Urinary bladder (tissue), 3 donors: ENCODE measurements at regions not wholly inside any gene's neighbourhood (a gene's known extent, or its start where the extent isn't known, plus 50 kb on each side); places are given as distances from the start of the nearest gene placed in this dataset.

Experiments
- DNase-seq: peaks from one replicate; pipeline ENCODE4 v3.0.0-alpha.2; 2015; ENCODE audit errors: extremely low spot score
- H3K27ac ChIP-seq: one replicate; pipeline ENCODE4 v1.5.1; 2013; ENCODE audit warnings: low read depth, mild to moderate bottlenecking, moderate library complexity
- H3K36me3 ChIP-seq: one replicate; pipeline ENCODE4 v1.6.1; 2013; ENCODE audit warnings: mild to moderate bottlenecking, moderate library complexity; ENCODE audit not compliant: insufficient read depth
- H3K4me1 ChIP-seq: one replicate; pipeline ENCODE4 v1.6.1; 2013; ENCODE audit warnings: mild to moderate bottlenecking, moderate library complexity; ENCODE audit not compliant: insufficient read depth
- H3K4me3 ChIP-seq: one replicate; pipeline ENCODE4 v1.5.1; 2013; ENCODE audit warnings: low read depth, low read length
- WGBS: extraction: QIAGEN DNeasy Blood & Tissue Kit; methylation state at CpG from one replicate; pipeline ENCODE4 v1.1.7; 2013; 5-methylcytosine and 5-hydroxymethylcytosine counted together
- donor health status: healthy with polysubstance abuse.
- donor health status: healthy.

DNA sequence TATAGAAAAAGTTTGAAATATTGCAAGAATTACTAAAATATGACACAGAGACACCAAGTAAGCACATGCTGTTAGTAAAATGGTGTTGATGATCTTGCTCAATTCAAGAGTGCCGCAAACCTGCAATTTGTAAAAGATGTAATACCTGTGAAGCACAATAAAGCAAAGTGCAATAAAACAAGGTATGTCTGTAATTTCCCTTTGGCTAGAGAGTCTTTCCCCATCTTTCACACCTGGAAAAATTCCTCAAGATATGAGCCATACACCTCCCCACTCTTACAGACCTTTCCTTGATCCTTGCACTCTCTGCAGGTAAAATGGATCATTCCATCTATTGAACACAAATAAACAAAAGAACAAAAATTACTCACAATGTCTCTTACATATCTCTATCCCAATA is 597.8 kb downstream of the EFNA5 start:
- Histone ChIP-seq H3K4me3 (no peak overlapping the region), H3K27ac (no peak overlapping the region), H3K4me1 (no peaks in the 10 kb centered on the region), H3K36me3 (no peaks in the 10 kb centered on the region)
- no peak for DNase-seq
- 93% methylated on average over 1 of the region's 1 CpG for WGBS

DNA sequence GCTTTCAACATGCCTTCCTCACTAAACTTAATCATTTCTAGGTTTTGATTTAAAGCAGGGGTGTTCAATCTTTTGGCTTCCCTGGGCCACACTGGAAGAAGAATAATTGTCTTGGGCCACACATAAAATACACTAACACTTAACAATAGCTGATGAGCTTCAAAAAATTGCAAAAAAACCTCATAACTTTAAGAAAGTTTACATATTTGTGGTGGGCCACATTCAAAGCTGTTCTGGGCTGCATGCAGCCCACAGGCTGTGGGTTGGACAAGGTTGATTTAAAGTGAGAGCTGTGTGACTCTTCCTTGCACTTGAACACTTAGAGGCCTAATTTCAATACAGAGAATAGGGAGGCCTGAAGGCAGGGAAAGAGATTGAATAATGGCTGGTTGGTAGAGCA is 598.3 kb downstream of the EFNA5 start:
- Histone ChIP-seq H3K36me3 (no peaks in the 10 kb centered on the region), H3K4me1 (no peaks in the 10 kb centered on the region), H3K4me3 (no peak overlapping the region), H3K27ac (no peak overlapping the region)
- no peak for DNase-seq

DNA sequence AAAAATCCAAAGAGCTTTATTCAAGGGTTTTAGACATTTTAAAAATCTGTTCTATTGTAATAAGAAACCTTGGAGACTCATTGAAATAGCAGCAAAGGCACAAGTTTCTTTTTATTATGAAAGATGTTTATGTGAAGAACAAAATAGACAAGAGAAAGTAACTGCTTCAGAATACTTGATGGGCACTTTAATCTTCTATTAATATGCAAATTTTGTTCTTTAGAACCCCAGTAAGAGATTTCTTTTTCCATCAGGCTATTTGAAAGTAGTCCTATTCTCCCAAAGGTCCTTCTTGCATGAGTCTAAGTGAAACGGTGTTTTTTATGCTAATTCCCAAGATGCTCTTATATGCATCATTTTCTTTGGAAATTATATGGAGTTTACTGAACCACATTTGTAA is 602.0 kb downstream of the EFNA5 start:
- Histone ChIP-seq H3K27ac (no peak overlapping the region), H3K4me3 (no peak overlapping the region), H3K4me1 (no peaks in the 10 kb centered on the region), H3K36me3 (no peaks in the 10 kb centered on the region)
- no peak for DNase-seq
- WGBS, result 43% methylated on average over 1 of the region's 1 CpG

DNA sequence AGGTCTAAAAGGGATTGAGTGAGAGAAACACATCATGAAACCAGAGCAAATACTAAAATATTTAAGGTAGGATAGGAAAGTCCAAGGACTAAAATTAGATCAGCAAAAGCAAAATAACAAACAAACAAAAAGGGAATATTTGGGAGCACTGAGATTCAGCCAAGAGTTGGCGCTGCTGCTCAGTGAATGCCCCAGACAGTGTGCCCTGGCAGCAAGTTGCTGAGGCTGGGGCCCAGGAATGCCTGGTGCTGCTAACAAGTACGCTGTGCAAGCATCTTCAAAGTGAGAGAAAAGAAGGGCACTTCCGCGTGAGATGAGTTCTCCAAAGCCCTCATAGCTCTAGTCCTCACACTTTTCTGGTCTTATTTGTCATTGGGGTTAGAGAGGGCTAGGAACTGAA is 603.3 kb downstream of the EFNA5 start:
- H3K4me1 ChIP-seq, result no peaks in the 10 kb centered on the region
- no peaks in the 10 kb centered on the region for H3K36me3 ChIP-seq
- H3K4me3 ChIP-seq, result no peak overlapping the region
- H3K27ac ChIP-seq, result no peak overlapping the region
- no peak for DNase-seq
- 84% methylated on average over 4 of the region's 4 CpGs for WGBS

DNA sequence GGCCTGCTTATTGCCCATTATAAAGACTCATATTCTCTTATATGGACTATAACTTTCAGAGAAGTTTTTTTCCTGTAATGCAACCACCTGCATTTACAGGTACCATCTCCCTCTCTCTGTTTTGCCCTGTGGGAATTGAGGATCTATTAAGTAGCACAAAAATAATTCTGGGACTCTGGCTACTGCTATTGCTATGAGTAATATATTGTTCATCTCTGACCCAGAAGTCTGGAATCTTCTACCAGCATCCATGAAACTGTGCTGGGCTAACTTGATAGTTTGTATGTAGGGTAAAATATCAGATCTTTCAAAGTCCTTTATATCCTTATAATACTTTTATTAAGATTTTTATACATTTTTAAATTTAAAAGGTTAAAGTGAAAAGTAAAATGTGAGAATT is 607.2 kb downstream of the EFNA5 start:
- H3K4me3 ChIP-seq, result no peak overlapping the region
- no peaks in the 10 kb centered on the region for H3K4me1 ChIP-seq
- no peak for DNase-seq
- H3K27ac ChIP-seq, result no peak overlapping the region
- H3K36me3 ChIP-seq, result no peaks in the 10 kb centered on the region

DNA sequence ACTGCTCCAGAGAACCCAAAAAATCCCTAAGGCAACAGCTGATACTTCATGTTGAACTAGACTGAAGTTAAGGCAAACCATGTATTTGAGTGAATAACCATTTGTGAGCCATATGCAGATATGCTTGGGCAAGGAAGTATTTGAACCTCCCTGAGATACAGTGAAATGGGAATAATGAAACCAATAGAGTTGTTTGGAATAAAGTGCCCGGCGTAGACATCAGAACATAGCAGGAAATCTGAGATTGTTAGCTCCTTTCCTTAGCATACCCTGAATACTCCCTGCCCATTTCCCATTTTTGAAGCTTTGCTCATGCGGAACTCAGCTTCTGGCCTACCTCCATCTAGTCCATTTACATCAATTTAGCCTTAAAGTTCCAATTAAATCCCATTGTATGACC is 611.9 kb downstream of the EFNA5 start:
- H3K4me3 ChIP-seq, result no peak overlapping the region
- no peaks in the 10 kb centered on the region for H3K4me1 ChIP-seq
- no peak overlapping the region for H3K27ac ChIP-seq
- WGBS, result 96% methylated on average over 3 of the region's 3 CpGs
- no peak for DNase-seq
- H3K36me3 ChIP-seq, result no peaks in the 10 kb centered on the region

DNA sequence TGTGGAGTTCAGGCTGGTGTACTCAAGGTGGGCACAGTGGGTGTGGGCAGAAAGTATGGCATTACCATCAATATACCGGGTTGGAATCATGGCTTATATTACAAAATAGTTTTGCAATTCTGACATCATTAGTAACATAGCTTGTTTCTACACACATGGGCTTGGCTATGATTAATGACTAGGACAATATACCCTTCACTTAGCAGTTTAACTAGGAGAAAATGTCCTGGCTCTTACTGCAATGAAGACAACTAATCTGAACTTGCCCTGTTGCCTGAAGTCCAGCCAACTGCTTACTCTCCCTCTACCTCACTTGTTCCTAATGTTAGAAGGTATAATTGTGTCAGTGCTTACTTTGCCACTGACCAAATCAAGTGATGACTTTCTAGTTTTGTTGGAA is 612.5 kb downstream of the EFNA5 start:
- no peak overlapping the region for H3K27ac ChIP-seq
- H3K36me3 ChIP-seq, result no peaks in the 10 kb centered on the region
- 82% methylated on average over 1 of the region's 1 CpG for WGBS
- no peak overlapping the region for H3K4me3 ChIP-seq
- H3K4me1 ChIP-seq, result no peaks in the 10 kb centered on the region
- DNase-seq, result peak; percentile 2

DNA sequence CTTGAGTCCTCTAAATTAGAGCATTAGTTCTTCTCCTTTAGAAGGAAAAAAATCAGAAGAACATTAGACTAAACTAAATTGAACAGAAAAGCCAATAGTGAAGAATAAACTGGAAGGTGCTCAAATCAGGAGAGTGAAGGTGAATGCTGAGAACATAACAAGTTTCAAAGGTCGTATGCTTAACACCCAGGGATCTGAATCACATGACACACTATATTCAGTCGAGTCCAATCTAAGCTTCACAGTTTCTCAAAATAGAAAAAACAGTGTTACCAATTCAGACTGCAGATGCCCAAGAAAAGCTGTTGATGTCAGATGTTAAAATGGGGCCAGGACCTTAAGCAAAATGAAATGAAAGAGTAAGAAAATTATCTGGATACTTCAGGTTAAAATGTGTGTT is 614.5 kb downstream of the EFNA5 start:
- 80% methylated on average over 2 of the region's 2 CpGs for WGBS
- H3K36me3 ChIP-seq, result no peaks in the 10 kb centered on the region
- H3K4me3 ChIP-seq, result no peak overlapping the region
- no peak overlapping the region for H3K27ac ChIP-seq
- no peaks in the 10 kb centered on the region for H3K4me1 ChIP-seq
- DNase-seq, result no peak

DNA sequence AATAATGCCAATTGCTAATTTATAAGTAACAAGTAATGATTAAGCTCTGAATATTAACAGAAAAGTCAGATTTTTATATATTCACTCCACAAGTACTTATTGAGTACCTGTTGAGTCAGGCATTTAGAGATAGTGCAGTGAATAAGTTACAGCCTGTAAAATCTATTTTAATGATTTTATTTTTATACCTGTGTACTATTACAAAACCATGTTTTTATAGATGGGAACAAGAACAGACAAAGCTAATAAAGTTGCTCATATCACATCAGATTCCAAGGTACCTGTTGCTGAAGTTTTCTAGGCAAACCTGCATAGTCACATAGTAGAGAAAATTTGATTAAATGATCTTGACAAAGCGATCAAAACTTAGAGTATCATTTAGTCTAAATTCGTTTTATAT is 623.7 kb downstream of the EFNA5 start:
- no peaks in the 10 kb centered on the region for H3K4me1 ChIP-seq
- DNase-seq, result no peak
- H3K27ac ChIP-seq, result no peak overlapping the region
- H3K36me3 ChIP-seq, result no peaks in the 10 kb centered on the region
- WGBS, result 78% methylated on average over 2 of the region's 2 CpGs
- H3K4me3 ChIP-seq, result no peak overlapping the region

DNA sequence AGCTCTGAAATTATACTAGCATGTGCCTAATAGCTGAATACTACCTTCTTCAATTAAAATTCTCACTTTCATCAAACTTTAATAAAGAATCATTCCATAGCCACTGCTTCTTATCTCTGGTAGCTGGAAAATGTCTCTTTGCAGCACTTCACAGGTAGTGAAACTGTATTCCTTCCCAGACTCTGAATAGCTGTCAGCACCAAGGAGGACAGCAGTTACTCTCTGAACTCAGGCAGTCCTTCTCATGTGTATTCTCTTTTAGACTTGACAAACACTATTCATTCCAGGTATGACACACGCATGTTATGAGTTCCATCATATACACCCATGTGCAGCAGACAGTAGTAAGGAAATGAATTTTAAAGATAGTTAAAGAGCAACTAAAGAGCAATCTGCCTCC is 627.1 kb downstream of the EFNA5 start:
- H3K27ac ChIP-seq, result no peak overlapping the region
- H3K4me3 ChIP-seq, result no peak overlapping the region
- 99% methylated on average over 1 of the region's 1 CpG for WGBS
- no peaks in the 10 kb centered on the region for H3K36me3 ChIP-seq
- no peaks in the 10 kb centered on the region for H3K4me1 ChIP-seq
- no peak for DNase-seq

DNA sequence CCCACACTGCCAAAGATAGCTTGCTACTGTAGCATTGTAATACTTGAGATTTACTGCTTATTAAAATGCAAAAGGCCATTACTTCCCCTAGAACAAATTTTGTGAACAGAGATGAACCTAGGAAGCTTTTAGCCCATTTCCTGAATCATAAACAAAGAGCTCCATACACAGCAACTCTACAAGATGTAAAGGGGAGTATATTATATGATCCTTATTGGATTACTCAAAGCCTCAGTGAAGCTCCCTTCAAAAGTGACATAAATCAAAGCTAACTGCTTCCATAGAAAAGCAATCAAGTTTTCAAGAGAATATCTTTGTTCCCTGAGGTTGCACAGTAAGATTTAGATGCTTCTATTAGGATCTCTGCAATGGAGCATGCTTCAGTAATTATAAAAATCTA is 629.8 kb downstream of the EFNA5 start:
- no peak for DNase-seq
- no peaks in the 10 kb centered on the region for H3K36me3 ChIP-seq
- no peak overlapping the region for H3K27ac ChIP-seq
- no peak overlapping the region for H3K4me3 ChIP-seq
- H3K4me1 ChIP-seq, result no peaks in the 10 kb centered on the region

DNA sequence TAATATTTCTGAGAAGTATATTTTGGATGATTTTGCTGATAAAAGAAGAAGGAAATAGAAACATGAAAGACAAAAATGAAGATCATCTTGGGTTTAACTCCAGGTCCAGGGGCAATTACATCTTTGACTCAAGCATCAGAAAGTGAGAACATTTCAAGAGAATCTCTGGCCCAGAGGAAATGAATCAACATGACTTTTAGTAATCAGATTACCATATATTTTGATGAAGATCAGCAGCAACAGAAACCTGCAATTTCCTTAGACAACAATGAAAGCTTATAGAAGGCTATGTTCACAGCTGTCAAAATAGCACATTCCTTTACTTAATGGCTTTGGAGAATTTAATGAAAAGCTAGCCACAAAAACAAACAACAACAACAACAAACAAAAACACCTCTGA is 638.1 kb downstream of the EFNA5 start:
- no peaks in the 10 kb centered on the region for H3K4me1 ChIP-seq
- DNase-seq, result no peak
- no peaks in the 10 kb centered on the region for H3K36me3 ChIP-seq
- no peak overlapping the region for H3K4me3 ChIP-seq
- H3K27ac ChIP-seq, result no peak overlapping the region

DNA sequence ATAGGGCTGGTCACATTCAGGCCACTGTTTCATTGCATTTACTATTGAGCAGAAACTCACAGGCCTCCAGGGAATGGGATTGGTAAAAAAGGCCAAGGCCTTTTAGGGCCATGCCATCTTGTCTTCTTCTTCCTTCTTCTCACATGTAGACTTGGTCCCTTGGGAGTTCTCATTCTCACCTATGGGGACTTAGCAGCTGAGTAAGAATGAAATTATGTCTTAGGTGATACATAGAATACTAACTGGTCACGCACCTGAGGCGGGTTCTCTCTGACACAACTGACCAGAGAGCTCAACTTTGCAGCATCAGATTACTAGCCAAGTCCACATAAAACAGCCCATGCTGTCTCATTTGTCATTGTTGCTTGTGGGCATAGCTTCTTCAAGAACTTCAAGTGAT is 641.8 kb downstream of the EFNA5 start:
- WGBS, result 96% methylated on average over 2 of the region's 2 CpGs
- Histone ChIP-seq H3K4me3 (no peak overlapping the region), H3K27ac (no peak overlapping the region), H3K4me1 (no peaks in the 10 kb centered on the region), H3K36me3 (no peaks in the 10 kb centered on the region)
- DNase-seq, result no peak

DNA sequence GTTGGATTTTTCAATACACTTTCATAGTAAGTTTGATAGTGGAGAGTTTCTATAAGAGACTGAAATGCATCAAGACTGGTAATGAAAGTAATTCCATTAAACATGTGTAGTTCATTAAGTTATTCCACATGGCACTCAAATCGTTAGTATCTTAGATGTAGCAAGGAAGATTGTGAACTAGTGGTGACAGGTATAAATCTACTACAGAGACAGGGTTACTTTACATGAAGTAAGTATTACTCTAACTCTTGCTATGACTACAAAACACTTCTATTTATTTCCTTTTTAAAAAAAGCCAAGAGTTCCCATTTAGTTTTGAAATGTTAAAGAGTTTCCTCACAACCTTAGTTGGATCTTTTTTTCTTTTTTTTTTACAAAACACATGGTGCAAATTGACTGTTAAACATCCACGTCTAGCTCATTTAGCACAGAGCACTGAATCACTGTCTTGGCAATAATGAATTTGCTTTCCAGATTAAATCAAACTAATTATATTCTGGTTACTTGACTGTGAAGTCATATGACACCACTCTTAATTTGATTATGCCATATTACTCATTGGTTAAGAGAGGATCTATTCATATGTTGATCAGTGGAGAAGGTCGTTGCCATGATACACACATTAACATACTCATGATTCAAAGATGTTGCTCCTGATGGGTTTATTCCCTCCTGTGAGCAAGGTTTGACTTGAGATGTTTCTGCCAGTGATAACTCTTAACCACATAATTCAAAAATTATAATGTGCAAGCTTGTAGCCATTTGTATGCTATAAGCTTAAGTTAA is 644.8 kb downstream of the EFNA5 start:
- no peak for DNase-seq
- WGBS, result 47% methylated on average over 3 of the region's 3 CpGs
- Histone ChIP-seq H3K4me1 (no peaks in the 10 kb centered on the region), H3K27ac (no peak overlapping the region), H3K36me3 (no peaks in the 10 kb centered on the region), H3K4me3 (no peak overlapping the region)

DNA sequence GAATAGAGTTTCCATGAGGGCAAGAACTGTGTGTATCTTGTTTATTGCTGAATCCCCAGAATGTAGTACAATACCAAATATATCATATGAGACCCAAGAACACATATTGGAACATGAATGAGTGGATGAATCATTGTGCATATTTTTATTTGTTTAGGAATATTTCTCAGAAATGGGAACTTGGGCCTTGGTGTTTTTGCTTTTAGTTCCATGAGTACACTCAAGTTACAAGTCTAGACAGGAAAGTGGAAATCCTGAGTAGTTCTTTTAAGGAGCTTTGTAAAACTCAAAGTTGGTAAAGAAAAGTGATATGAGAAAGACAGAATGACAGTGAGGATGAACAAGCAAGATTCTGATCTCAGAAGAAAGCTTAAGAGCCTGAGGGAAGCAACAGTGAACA is 647.0 kb downstream of the EFNA5 start:
- H3K4me3 ChIP-seq, result no peak overlapping the region
- H3K27ac ChIP-seq, result no peak overlapping the region
- no peaks in the 10 kb centered on the region for H3K4me1 ChIP-seq
- no peaks in the 10 kb centered on the region for H3K36me3 ChIP-seq
- no peak for DNase-seq
